Transverse colon (tissue), 4 donors: ENCODE measurements at regions not wholly inside any gene's neighbourhood (a gene's known extent, or its start where the extent isn't known, plus 50 kb on each side); places are given as distances from the start of the nearest gene placed in this dataset.
A peak's percentile ranks its signal among the peaks of the same experiment; 100 is the strongest.

Experiments used
- DNase-seq: peaks from one replicate; pipeline ENCODE4 v3.0.0-alpha.2; 2019
- H3K27ac ChIP-seq, 4 donors: fragments of 200-600 bp; sonication (generic); 2 replicates each; pipeline ENCODE4 v1.5.1; 2016 to 2018; ENCODE audit warnings: inconsistent platforms in 4 of 4
- H3K27me3 ChIP-seq: fragments of 200-600 bp; sonication (generic); 2 replicates; pipeline ENCODE4 v1.5.1; 2017; ENCODE audit warnings: inconsistent platforms
- H3K36me3 ChIP-seq, 4 donors: fragments of 200-600 bp; sonication (generic); 2 replicates each; pipeline ENCODE4 v1.5.1; 2017 to 2019; ENCODE audit warnings: inconsistent platforms in 4 of 4
- H3K4me1 ChIP-seq, 4 donors: fragments of 200-600 bp; sonication (generic); 2 replicates each; pipeline ENCODE4 v1.5.1; 2017 to 2020; ENCODE audit warnings: inconsistent platforms in 4 of 4
- H3K4me3 ChIP-seq, 4 donors: fragments of 200-600 bp; sonication (generic); 1 replicate in 1 of 4; 2 replicates in 3 of 4; pipeline versions ENCODE4 v1.5.1 to v1.6.1; 2017 to 2019; ENCODE audit warnings: inconsistent platforms in 4 of 4
- H3K9me3 ChIP-seq, 2 donors: fragments of 200-600 bp; sonication (generic); 2 replicates each; pipeline ENCODE4 v1.5.1; 2017 to 2019; ENCODE audit warnings: inconsistent platforms in 2 of 2
- EP300 ChIP-seq: sonication (generic); formaldehyde crosslinking; IDR thresholded peaks from one replicate; pipeline ENCODE4 v1.6.1; 2017; ENCODE audit warnings: antibody characterized with exemption, low read depth
- POLR2A ChIP-seq: fragments of 450-650 bp; IDR thresholded peaks from one replicate; pipeline ENCODE4 v1.6.1; 2016; ENCODE audit warnings: antibody characterized with exemption, mild to moderate bottlenecking, moderate library complexity
- POLR2AphosphoS5 ChIP-seq, 3 donors: sonication (generic); formaldehyde crosslinking; IDR thresholded peaks; one replicate each; pipeline ENCODE4 v1.6.1; 2016; ENCODE audit warnings: antibody characterized with exemption in 3 of 3
- WGBS, 2 donors: methylation state at CpG; one replicate each; pipeline ENCODE4 v1.1.5; 2018; ENCODE audit warnings: low coverage in 1 of 2; 5-methylcytosine and 5-hydroxymethylcytosine counted together
- in situ Hi-C, 4 donors: fragments of 200-750 bp; cut with MboI; loops; one replicate each; pipeline versions ENCODE4 v1.15.0 to v1.15.1; 2017; ENCODE audit warnings: low sequenced_read_pairs in 3 of 4, low pct_ligation_motif_present in 1 of 4, low pct_unique_long_range_greater_than_20kb in 1 of 4
- intact Hi-C: fragments of 100-400 bp; cut with DNase I; formaldehyde crosslinking; loops from one replicate; pipeline ENCODE4 v1.15.1; 2023; ENCODE audit warnings: low total_unique reads
- TF ChIP-seq, protein P1 (sequence below), 5 experiments: fragments of 200-600 bp in 3 of 5; fragments of 450-650 bp in 2 of 5; sonication (generic) in 3 of 5; IDR thresholded peaks; 1 replicate in 2 of 5; 2 replicates in 3 of 5; pipeline ENCODE4 v1.5.1; 2016 to 2017; ENCODE audit warnings: antibody characterized with exemption in 5 of 5, inconsistent platforms in 3 of 5, mild to moderate bottlenecking in 2 of 5, moderate library complexity in 1 of 5

DNA sequence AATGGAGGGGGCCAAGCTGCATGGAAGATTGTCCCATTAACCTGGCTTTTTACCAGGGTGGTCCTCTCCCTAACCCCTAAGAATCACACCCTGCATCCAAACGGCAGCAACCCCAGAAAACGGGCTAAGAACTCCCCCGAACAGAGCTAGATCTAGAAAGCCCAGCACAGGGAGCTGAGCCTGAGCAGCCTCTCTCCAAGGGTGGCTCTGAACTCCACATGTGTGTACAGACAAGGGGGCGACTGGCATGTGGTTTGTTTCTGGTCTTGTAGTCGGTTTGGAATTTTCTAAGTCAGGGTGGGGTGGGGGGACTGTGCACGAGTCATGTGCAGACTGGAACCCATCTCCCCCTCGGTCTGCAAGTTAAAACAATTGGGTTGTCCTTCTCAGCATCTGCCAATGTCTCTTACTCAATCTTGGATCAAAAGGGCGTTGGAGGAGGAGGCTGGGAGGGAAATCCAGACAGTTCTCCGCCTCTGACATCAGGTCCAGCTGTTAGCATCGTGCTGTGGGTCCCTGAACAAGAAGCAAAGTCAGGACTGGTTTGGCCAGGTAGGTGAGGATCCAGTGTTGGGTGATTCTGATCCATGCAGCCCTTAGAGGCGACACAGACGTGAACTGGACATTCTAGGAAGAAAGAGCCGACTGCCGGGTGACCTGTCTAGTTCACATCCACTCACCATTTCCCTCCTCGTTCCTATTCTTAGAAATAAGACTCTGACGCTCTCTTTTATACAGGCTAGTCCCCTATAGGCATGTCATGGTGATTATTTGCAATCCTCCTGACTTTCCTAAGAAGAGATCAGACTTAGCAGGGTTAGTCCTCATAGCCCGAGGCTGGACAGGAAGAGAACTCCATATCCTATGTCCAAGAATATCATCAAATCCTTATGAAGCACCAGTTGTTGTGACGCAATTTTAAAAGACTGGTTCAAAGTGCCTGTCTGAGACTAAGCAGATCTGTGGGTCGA is 381.8 kb downstream of the SOX9 start:
- H3K4me3 ChIP-seq: peak overlapping the region in 1 of 4 donors; percentile 2
- no peak for DNase-seq
- TF ChIP-seq EP300 (no peak), POLR2AphosphoS5 (IDR thresholded peaks at IDR 0.05) (no peak), POLR2A (no peak)
- TF ChIP-seq, protein P1, sequence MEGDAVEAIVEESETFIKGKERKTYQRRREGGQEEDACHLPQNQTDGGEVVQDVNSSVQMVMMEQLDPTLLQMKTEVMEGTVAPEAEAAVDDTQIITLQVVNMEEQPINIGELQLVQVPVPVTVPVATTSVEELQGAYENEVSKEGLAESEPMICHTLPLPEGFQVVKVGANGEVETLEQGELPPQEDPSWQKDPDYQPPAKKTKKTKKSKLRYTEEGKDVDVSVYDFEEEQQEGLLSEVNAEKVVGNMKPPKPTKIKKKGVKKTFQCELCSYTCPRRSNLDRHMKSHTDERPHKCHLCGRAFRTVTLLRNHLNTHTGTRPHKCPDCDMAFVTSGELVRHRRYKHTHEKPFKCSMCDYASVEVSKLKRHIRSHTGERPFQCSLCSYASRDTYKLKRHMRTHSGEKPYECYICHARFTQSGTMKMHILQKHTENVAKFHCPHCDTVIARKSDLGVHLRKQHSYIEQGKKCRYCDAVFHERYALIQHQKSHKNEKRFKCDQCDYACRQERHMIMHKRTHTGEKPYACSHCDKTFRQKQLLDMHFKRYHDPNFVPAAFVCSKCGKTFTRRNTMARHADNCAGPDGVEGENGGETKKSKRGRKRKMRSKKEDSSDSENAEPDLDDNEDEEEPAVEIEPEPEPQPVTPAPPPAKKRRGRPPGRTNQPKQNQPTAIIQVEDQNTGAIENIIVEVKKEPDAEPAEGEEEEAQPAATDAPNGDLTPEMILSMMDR (IDR thresholded peaks at IDR 0.05): no peak
- H3K36me3 ChIP-seq: no peaks in the 10 kb centered on the region
- intact Hi-C loops (no loop called here), in situ Hi-C loops (no loop called here)
- H3K4me1 ChIP-seq: peaks cover 4 to 21% (median 16%) of the 10 kb centered on the region in 4 donors
- no peaks in the 10 kb centered on the region for H3K27me3 ChIP-seq
- H3K27ac ChIP-seq: peak overlapping the region; percentile 6 to 79 (median 62)
- H3K9me3 ChIP-seq: no peaks in the 10 kb centered on the region
- 38 to 50% methylated on average over 9 to 19 of the region's 19 CpGs for WGBS, 2 donors

- intact Hi-C loops (no loop called here), in situ Hi-C loops (no loop called here)
Measured at GRCh38 chr17:72503556-72503955, 382.7 kb downstream of the SOX9 start.

GRCh38 chr17:72504783-72505182 is 384.0 kb downstream of the SOX9 start:
- intact Hi-C loops: loop anchor here (5.0 kb wide), 1 partner anchor 1638 kb away; no protein-coding TSS in a partner anchor

More at GRCh38 chr17:72503556-72503955, 382.7 kb downstream of the SOX9 start:
- 87 to 90% methylated on average over 6 of the region's 6 CpGs for WGBS, 2 donors
- DNase-seq: no peak
- H3K36me3 ChIP-seq: no peaks in the 10 kb centered on the region
- H3K27ac ChIP-seq: peak overlapping the region in 1 of 4 donors; percentile 79
- TF ChIP-seq POLR2AphosphoS5 (IDR thresholded peaks at IDR 0.05): no peak
- TF ChIP-seq POLR2A: no peak
- TF ChIP-seq EP300: no peak
- TF ChIP-seq, protein P1 (IDR thresholded peaks at IDR 0.05): no peak
- peaks cover 4 to 21% (median 16%) of the 10 kb centered on the region in 4 donors for H3K4me1 ChIP-seq
- H3K27me3 ChIP-seq: no peaks in the 10 kb centered on the region
- no peaks in the 10 kb centered on the region for H3K9me3 ChIP-seq
- no peak overlapping the region for H3K4me3 ChIP-seq

DNA sequence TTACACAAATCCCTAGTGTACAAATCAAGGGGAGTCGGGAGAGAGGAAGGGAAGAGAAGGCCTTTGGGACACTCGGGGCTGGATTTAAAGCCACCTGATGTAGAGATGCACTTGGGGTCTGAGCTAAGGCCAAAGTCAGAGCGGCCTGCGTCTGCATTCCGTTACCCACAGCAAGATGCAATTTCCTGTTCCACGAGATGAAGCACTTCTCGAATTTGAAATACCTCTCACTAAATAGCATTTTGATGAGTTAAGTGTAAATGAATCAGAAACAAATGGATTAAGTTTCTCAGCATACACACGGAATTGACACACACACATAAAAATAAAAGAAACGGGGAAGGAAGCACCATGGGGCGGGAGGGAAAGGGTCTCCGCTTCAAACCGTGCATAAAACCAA is 386.0 kb downstream of the SOX9 start:
- TF ChIP-seq EP300: no peak
- TF ChIP-seq, protein P1 (IDR thresholded peaks at IDR 0.05): no peak
- TF ChIP-seq POLR2AphosphoS5 (IDR thresholded peaks at IDR 0.05): no peak
- no peak for TF ChIP-seq POLR2A
- DNase-seq: no peak
- H3K4me1 ChIP-seq: peaks cover 4 to 32% (median 27%) of the 10 kb centered on the region in 4 donors
- in situ Hi-C loops: no loop called here
- intact Hi-C loops: loop anchor here (5.0 kb wide), 1 partner anchor 1636 kb away; no protein-coding TSS in a partner anchor
- H3K36me3 ChIP-seq: no peaks in the 10 kb centered on the region
- no peaks in the 10 kb centered on the region for H3K27me3 ChIP-seq
- H3K27ac ChIP-seq: no peak overlapping the region
- H3K4me3 ChIP-seq: no peak overlapping the region
- H3K9me3 ChIP-seq: no peaks in the 10 kb centered on the region
- WGBS, 2 donors: 33 to 86% methylated on average over 1 to 12 of the region's 12 CpGs

More at GRCh38 chr17:72504783-72505182, 384.0 kb downstream of the SOX9 start:
- Histone ChIP-seq H3K4me3 (no peak overlapping the region), H3K9me3 (no peaks in the 10 kb centered on the region), H3K4me1 (peaks cover 4 to 21% (median 16%) of the 10 kb centered on the region in 4 donors), H3K27me3 (no peaks in the 10 kb centered on the region), H3K36me3 (no peaks in the 10 kb centered on the region), H3K27ac (no peak overlapping the region)
- in situ Hi-C loops: no loop called here
- WGBS, 2 donors: 92% methylated on average over 4 of the region's 4 CpGs; no CpG with 5 or more reads in 1 of the 2 donors
- DNase-seq: no peak
- TF ChIP-seq EP300: no peak
- no peak for TF ChIP-seq POLR2A
